Cardiac muscle cell (in vitro differentiated cells and primary cell): ENCODE measurements at regions not wholly inside any gene's neighbourhood (a gene's known extent, or its start where the extent isn't known, plus 50 kb on each side); places are given as distances from the start of the nearest gene placed in this dataset.

ENCODE experiments used
- DNase-seq, 2 donors: peaks; one replicate each; pipeline versions ENCODE4 v3.0.0 to v3.0.0-alpha.2; 2010 to 2017; ENCODE audit warnings: low read depth in 1 of 2, low spot score in 1 of 2
- H3K27ac ChIP-seq: fragments of 200-600 bp; sonication (generic); 2 replicates; pipeline ENCODE4 v1.5.1; 2016
- H3K27me3 ChIP-seq: fragments of 200-600 bp; sonication (generic); 2 replicates; pipeline ENCODE4 v1.6.0; 2016; ENCODE audit warnings: control low read depth
- H3K36me3 ChIP-seq: fragments of 200-600 bp; sonication (generic); 2 replicates; pipeline ENCODE4 v1.5.1; 2016; ENCODE audit warnings: control low read depth
- H3K4me1 ChIP-seq: fragments of 200-600 bp; sonication (generic); 2 replicates; pipeline ENCODE4 v1.8.1; 2017; ENCODE audit warnings: low read depth, mild to moderate bottlenecking, mixed run types
- H3K4me3 ChIP-seq: fragments of 200-600 bp; sonication (generic); 2 replicates; pipeline ENCODE4 v1.5.1; 2016; ENCODE audit warnings: mild to moderate bottlenecking
- H3K9me3 ChIP-seq: fragments of 200-600 bp; sonication (generic); 2 replicates; pipeline ENCODE4 v1.5.1; 2017; ENCODE audit warnings: low read depth, mild to moderate bottlenecking, control low read depth
- CTCF ChIP-seq: IDR thresholded peaks from 2 replicates; pipeline ENCODE4 v1.5.1; 2012; ENCODE audit warnings: low read depth, mild to moderate bottlenecking, low read length

GRCh38 chr4:14434916-14435315, 567.4 kb upstream of the CPEB2 start:
- Histone ChIP-seq H3K4me1 (peaks cover 4% of the 10 kb centered on the region), H3K36me3 (no peaks in the 10 kb centered on the region), H3K27me3 (no peaks in the 10 kb centered on the region), H3K27ac (no peak overlapping the region), H3K4me3 (no peak overlapping the region), H3K9me3 (no peaks in the 10 kb centered on the region)
- DNase-seq, result peak in 1 of 2 donors; percentile 34
- no peak for TF ChIP-seq CTCF

GRCh38 chr4:14441561-14441960, 560.7 kb upstream of the CPEB2 start:
- Histone ChIP-seq H3K27ac (no peak overlapping the region), H3K4me1 (no peaks in the 10 kb centered on the region), H3K4me3 (no peak overlapping the region), H3K9me3 (no peaks in the 10 kb centered on the region), H3K27me3 (no peaks in the 10 kb centered on the region), H3K36me3 (no peaks in the 10 kb centered on the region)
- DNase-seq, result no peak
- TF ChIP-seq CTCF, result no peak

GRCh38 chr4:14445882-14446281, 556.4 kb upstream of the CPEB2 start:
- no peak overlapping the region for H3K27ac ChIP-seq
- no peaks in the 10 kb centered on the region for H3K36me3 ChIP-seq
- no peaks in the 10 kb centered on the region for H3K27me3 ChIP-seq
- TF ChIP-seq CTCF, result no peak
- H3K4me3 ChIP-seq, result no peak overlapping the region
- DNase-seq, result no peak
- H3K9me3 ChIP-seq, result no peaks in the 10 kb centered on the region
- H3K4me1 ChIP-seq, result no peaks in the 10 kb centered on the region

GRCh38 chr4:14446311-14446710, 556.0 kb upstream of the CPEB2 start:
- H3K4me3 ChIP-seq, result no peak overlapping the region
- H3K27ac ChIP-seq, result no peak overlapping the region
- H3K4me1 ChIP-seq, result no peaks in the 10 kb centered on the region
- no peaks in the 10 kb centered on the region for H3K9me3 ChIP-seq
- peak in 1 of 2 donors; percentile 29 for DNase-seq
- no peaks in the 10 kb centered on the region for H3K27me3 ChIP-seq
- TF ChIP-seq CTCF, result no peak
- no peaks in the 10 kb centered on the region for H3K36me3 ChIP-seq

- Histone ChIP-seq H3K9me3 (no peaks in the 10 kb centered on the region), H3K36me3 (no peaks in the 10 kb centered on the region), H3K27me3 (no peaks in the 10 kb centered on the region), H3K27ac (no peak overlapping the region), H3K4me3 (no peak overlapping the region), H3K4me1 (peaks cover 3% of the 10 kb centered on the region)
- no peak for TF ChIP-seq CTCF
- DNase-seq, result no peak
Observed at GRCh38 chr4:14446904-14447303, 555.4 kb upstream of the CPEB2 start.

- Histone ChIP-seq H3K36me3 (no peaks in the 10 kb centered on the region), H3K4me3 (no peak overlapping the region), H3K27me3 (no peaks in the 10 kb centered on the region), H3K9me3 (no peaks in the 10 kb centered on the region), H3K4me1 (peaks cover 27% of the 10 kb centered on the region), H3K27ac (no peak overlapping the region)
- no peak for DNase-seq
- no peak for TF ChIP-seq CTCF
Observed at GRCh38 chr4:14449308-14449707, 553.0 kb upstream of the CPEB2 start.
